ENCODE measurements at regions not wholly inside any gene's neighbourhood (a gene's known extent, or its start where the extent isn't known, plus 50 kb on each side); places are given as distances from the start of the nearest gene placed in this dataset.
"Not testable (repeated sequence)": the region's sequence is repeated elsewhere in the genome, so short reads cannot be mapped to it uniquely, and the experiment has no call there.

DNA sequence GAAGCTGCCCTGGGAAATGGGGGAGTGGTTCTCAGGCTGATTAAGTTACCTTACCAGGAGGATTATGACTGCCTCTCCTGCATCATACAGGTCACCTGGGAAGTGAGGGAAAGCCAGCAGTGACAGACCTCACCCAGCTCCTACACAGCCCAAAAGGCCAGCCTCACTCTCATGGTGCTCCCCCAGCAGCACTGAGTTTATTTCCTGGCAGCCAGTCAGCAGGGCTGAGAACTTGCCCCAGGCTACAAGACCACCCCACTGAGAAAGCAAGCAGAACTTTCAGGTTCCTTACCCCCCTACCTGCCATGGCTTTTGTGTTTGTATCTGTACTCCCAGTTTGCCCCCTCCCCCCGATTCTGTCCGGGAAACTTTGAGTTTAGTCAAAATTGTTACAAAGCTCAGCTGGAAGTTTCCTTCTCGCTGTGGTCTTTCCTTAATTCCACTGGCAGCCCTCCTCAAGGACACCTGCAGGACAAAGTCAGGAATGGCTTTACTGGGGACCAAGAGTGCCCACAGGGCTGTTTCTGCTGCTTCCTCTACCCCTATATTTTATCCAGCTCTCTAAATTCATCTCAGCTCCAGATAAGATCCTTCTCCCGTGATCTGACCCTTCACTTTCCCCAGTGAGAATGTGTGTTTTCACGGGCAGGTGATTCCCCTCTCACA, 649.8 kb upstream of the MBL2 start:
- DNase-seq: no peak

DNA sequence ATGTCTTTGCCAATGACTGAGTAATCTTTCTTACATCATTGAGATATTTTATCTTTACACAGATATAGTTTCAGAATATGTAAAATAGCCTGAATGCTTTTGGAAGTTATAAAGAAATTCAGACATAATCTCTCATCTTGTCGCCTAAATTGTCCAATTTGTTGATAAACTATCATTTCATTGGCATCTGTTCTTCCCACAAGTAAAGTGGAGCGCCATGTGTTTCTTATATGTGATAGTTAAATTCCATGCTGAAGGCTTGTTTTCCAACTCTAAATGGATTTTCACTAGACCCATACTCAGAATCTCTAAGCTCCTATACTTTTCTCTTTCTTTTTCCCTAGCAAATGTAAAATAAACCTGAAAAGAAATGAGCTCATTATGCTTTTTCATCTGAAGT, 640.1 kb upstream of the MBL2 start:
- no peak for DNase-seq

DNA sequence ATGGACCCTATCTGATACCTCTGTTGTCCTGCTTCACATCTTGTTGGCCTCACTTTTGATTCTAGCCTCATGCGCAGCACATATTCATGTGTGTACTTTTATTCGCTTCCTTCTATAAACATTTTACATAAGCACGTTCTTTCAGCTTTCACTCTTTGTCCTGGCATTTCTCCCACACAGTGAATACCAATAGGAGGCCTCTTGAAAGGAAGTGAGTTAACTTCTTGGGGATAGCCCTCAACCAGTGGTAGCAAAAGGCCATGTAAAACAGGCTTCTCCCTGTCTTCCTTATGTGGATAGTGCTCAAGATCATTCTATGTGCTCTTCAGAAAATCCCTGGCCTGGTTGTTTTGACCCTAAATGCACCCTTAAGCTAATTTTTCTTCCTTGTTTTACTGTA, 633.9 kb upstream of the MBL2 start:
- DNase-seq: no peak

DNA sequence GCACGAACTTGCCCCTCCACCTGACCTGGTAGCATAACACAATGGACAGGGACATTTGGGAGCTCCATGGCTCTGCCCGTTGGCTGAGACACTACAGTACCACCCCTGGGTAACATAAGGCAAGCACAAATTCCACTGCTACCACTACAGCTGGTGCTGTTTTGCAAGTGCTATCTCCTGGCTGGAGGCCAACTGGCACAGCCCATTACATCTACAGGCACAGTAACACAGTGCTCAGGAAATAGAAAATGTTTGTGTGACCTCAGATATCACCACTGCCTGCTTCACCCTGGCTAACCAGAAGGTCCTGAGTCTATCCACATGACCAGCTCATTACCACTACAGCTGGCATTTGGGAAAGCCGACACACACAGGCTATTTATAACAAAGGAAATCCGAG, 631.1 kb upstream of the MBL2 start:
- DNase-seq: peak; percentile 86

DNA sequence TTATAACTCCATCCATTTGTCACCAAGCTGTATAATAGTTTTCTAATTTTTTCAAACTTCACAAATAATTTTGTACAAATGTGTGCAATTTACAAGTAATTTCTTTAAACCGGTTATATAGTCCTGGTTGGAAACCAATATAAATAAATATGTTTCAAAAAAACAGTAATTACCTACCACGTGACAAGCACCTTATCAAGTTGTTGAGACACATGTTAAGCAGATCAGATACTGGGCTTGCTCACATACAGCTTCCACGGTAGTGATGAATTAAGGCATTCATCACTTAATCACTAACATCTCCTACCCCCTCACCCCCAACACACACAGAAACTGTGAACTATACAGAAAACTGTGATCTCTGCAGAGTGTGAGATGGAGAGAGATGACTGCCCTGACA, 630.0 kb upstream of the MBL2 start:
- no peak for DNase-seq

DNA sequence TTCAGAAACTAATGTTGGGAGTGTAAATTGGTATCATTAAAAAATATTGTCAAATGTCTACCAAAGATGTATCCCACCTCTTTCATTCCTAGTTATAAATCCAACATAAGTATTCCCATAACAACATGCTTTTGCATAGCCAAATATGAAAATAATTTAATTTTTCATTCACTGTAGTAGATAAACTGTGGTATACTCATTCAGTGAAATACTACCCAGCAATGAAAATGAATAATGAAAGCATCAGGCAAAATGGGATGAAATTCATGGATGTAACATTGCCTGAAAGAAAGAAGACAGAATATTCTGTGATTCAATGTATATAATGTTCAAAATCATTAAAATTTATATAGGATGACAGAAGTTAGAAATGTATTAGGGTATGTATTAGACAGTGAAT, 629.0 kb upstream of the MBL2 start:
- no peak for DNase-seq

DNA sequence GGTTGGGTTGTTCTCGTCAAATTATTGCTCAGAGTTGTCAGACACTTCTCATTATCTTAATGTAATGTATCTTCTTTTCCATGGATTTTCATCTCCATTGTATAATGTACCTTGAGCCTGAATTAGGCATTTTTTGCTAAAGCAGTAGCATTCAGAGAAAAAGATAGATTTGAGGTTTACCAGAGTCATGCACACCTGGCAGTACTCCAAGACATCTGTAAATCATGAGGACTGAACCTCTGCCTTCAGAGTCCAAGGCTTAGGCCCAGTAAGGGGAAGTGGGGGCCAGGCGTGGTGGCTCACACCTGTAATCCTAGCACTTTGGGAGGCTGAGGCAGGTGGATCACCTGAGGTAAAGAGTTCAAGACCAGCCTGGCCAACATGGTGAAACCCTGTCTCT, 624.3 kb upstream of the MBL2 start:
- DNase-seq: no peak

DNA sequence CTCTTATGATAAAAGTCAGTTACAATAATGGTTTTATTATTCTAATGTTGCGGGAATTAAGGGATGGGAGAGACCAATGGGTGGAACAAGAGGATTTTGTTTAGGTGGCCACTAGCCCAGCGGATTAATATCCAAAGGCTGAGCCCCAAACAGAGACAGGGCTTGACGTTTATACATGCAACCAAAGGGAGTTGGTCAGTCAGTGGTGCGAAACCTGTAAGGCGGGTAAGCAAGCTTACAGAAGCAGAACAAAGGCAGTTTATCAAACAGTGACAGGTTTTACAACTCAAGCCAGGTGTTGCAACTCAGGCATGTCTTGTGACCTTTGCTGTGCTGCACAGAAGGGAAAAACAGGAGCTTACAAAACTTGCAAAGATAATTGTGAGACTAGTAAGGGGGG, 622.9 kb upstream of the MBL2 start:
- DNase-seq: peak; percentile 8

DNA sequence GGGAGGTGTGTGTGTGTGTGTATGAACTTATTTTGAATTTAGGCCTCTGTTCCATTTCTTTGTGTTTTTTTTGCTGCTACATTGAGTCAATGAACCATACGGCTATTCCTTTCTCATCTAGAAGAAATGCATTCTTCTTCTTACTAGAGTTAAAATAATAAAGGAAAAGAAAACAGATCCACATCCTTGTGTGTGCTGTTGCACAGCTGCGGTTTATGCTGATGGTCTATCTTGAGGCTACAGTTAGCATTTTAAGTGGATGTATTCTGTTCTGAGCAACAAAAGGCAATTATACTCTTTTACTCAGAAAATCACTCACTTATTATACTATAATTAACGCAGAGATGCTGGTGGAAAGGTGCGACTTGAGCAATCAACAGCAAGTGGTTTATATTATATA, 615.0 kb upstream of the MBL2 start:
- no peak for DNase-seq

DNA sequence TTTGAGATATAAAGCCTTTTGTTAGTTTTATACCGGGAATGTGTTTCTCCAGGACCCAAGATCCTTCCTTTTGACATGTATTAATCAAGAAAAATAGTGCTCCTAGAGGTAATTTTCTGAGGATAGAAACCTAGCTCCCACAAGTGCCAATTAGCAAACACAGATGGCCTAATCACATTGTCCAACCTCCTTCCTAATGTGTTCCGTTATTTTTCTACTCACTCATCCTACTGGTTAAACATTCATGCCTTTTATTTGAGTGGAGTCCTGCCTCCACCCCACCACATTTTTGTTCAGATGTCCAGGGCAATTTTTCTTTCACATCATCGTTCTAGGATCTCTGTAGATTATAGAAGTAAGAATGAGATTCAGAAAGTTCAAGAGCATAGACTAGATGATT, 610.0 kb upstream of the MBL2 start:
- DNase-seq: peak; percentile 6

DNA sequence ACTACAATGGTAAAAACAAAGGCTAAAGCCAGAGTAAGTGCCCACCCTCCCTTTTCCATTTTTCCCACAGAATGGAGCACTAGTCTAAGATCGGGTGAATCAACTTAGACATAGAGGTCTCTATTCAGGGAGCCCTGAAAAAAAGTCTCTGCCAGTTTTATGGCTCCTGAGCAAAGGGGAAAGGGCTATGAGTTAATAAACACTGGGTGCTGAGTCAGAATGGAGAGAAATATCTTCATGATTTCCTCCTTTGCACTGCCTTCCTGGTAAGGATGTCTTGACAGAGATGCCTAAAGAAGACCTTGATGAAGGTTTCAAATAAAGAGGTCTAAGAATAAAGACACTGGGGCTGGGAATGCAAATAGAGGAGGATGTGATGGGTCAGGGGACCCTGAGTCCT, 607.4 kb upstream of the MBL2 start:
- no peak for DNase-seq

DNA sequence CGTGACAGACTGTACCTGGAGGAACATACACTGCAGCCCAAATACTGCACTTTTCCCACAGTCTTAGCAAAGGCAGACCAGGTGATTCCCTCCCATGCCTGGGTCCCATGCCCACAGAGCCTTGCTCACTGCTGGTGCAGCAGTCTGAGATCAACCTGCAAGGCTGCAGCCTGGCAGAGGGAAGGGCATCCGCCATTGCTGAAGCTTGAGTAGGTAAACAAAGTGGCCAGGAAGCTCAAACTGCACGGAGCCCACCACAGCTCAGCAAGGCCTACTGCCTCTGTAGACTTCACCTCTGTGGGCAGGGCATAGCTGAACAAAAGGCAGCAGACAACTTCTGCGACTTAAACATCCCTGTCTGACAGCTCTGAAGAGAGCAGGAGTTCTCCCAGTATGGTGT, 597.8 kb upstream of the MBL2 start:
- DNase-seq: no peak

DNA sequence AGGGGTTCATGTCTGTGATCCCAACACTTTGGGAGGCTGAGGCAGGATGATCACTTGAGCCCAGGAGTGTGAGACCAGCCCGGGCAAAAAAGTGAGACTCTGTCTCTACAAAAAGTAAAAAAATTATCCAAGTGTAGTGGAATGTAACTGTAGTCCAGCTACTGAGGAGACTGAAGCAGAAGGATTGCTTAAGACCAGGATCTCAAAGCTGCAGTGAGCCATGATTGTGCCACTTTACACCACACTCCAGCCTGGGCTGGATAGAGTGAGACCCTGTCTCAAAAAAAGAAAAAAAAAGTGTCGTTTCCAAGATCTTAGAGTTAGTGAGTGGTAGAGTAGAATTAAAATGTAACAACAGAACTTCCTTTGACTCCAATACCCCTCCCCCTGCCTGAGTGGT, 589.4 kb upstream of the MBL2 start:
- no peak for DNase-seq

DNA sequence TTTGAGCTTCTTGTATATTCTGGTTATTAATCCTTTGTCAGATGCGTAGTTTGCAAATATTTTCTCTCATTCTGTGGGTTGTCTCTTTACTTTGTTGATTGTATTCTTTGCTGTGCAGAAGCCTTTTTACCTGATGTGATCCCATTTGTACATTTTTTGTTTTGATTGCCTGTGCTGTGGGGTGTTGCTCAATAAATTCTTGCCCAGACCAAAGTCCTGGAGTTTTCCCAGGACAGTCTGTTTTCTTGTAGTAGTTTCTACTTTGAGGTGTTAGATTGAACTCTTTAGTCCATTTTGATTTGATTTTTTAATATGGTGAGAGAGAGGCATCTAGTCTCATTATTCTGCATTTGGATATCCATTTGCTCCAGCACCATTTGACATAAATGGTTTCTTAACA, 588.7 kb upstream of the MBL2 start:
- DNase-seq: no peak

DNA sequence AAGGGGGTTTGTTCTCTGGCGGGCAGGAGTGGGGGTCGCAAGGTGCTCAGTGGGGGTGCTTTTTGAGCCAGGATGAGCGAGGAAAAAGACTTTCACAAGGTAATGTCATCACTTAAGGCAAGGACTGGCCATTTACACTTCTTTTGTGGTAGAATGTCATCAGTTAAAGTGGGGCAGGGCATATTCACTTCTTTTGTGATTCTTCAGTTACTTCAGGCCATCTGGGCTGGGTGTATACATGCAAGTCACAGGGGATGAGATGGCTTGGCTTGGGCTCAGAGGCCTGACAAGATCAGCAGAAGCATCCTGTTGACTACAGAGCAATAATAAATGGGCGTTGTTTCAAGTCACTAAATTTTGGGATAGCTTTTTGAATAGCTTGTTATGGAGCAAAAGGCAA, 586.4 kb upstream of the MBL2 start:
- not testable (repeated sequence) for DNase-seq

DNA sequence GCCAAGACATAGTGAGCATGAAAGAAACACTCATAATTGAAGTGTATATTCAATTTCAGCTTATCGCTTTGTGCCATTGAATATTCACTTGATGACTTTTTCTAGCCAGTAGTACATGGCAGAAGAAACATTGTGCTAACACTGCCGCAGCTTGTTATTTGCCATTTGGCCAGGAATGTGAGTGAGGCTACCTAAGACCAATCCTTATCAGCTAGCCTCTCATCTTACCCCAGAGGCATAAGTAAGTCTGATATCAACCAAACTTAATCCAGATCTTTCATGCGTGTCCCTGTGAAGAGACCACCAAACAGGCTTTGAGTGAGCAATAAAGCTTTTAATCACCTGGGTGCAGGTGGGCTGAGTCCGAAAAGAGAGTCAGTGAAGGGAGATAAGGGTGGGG, 586.0 kb upstream of the MBL2 start:
- no peak for DNase-seq

DNA sequence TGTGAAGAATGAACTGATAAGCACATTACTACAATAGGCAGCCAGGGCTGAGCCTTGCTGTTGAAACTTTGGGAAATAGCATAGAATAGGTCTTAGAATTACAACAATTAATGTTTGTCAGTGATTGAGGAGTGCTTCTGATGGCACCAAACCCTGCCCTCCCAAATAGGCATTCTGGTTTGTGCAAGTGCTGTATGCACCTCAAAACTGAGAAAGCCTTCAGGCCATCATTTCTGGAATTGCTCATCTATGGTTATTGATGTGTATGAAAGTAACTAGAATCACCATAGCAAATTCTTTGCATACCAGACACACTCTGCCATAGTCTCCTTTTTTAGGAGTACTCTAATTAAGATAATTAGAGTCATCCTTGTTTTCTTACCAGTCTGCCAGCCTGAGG, 585.0 kb upstream of the MBL2 start:
- peak; percentile 30 for DNase-seq

DNA sequence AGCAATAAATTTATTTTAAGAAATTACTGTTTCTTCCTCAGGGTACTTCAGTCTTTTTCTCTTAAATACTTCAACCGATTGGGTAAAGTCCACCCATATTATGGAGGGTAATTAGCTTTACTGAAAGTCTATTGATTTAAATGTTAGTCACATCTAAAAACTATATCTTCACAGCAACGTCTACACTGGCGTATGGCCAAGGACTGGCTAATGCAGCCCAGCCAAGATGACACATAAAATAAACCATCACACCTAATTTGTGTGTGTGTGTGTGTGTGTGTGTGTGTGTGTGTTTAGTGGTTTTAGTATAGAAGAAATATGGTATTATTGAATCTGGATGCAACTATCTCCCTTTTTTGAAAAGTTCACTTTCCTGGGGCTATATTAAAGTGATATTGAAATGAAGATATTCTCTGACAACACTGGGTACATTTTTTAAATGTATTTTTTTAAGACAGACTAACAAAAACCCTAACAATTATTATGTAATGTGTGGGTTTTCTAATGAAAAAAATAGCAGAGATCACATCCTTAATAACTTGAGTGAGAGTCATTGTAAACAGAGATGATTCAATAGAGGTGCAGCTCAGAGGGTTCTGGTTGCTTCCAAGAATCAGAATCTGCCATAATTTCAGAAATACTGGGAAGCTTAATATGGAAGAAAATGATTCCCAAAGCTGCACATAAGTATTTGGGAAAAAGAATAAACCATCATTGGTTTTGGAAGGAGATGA, 584.2 kb upstream of the MBL2 start:
- peak; percentile 40 for DNase-seq

DNA sequence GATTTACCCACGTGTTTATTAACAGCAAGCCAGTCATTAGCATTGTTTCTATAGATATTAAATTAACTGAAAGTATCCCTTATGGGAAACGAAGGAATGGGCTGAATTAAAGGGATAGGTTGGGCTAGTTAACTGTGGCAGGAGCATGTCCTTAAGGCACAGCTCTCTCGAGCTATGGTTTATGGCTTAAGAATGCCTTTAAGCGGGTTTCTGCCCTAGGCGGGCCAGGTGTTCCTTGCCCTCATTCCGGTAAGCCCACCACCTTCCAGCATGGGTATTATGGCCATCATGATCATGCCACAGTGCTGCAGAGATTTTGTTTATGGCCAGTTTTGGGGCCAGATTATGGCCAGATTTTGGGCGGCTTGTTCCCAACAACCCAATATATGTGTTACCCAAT, 569.9 kb upstream of the MBL2 start:
- DNase-seq: not testable (repeated sequence)

DNA sequence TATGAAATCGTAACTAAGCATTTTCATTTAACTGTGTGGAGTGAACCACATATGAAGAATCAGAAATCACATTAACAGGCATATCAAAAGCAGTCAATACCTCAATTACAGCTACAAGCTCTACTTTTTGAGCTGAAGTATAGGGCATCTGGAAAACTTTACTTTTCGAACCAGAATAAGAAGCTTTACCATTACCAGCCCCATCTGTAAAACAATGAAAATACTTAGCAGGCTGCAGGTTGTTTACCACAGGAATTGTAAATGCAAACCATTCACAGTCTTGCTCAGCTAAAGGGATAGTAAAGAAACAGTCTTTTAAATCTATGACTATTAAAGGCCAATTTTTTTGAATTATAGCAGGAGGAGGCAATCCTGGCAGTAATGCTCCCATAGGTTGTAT, 565.6 kb upstream of the MBL2 start:
- DNase-seq: not testable (repeated sequence)

DNA sequence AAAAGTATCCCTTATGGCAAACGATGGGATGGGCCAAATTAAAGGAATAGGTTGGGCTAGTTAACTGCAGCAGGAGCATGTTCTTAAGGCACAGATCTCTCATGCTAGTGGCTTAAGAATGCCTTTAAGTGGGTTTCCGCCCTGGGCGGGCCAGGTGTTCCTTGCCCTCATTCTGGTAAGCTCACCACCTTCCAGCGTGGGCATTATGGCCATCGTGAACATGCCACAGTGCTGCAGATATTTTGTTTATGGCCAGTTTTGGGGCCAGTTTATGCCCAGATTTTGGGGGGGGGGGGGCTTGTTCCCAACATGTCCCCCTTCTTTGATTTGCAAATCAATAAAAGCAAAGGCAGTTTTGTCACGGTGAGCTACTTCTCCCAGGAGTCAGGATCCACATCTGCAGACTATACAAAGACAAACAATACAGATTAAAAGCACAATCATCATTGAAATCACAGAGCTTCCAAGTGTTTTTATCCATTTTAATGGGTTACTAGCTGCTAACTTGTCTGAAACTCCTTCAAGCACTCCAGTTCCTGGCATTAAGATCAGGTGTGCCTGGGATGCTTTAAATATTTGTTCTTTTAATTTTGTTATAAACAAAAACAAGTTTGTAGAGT, 563.3 kb upstream of the MBL2 start:
- DNase-seq: not testable (repeated sequence)

DNA sequence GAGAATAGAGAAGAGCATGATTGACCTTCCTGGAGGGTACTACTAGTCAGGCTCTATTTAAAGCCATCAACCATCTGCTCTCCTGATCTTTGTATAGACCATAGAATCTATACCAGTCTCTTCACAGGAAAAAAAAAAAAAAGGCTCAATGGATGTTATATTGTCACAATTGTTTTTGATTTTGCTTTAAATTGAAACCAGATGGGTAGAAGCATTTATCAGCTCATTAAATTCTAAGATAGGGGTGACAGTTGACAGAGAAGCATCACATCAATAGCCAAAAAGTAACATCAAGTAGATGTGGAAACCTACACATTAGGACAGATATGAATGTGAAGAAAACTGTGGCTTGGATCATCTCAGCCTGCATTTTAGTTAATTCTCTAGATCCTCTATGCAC, 558.9 kb upstream of the MBL2 start:
- peak; percentile 5 for DNase-seq

DNA sequence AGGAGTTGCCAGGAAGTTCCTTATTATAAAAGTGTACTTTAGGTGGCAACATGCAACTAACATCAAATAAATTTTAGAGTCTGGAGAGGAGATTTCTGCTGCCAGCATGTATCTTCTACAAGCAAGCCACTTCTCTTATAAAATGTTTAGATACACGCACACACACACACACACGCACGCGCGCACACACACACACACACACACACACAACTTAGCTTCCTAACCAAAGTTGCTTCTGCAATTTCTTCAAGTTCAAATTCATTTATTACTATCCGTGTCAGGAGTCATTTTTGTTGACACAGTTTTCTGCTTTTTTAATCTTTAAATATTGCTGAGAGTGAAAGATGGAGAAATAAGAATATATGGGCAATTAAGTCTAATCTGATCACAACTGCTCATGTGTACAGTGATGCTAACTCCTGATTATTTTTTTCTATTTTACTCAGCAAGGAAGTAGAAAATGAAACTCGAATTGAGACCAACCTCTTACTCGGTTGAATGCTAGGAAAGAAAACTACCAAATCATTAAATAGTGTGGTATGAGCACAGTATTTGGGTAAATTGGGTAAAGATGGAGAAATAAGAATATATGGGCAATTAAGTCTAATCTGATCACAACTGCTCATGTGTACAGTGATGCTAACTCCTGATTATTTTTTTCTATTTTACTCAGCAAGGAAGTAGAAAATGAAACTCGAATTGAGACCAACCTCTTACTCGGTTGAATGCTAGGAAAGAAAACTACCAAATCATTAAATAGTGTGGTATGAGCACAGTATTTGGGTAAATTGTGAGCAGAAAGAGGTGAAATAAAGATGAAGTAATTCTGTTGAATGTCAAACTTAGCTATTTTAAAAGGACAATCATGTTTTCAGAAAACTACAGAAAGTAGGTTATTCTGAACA, 554.1 kb upstream of the MBL2 start:
- DNase-seq: not testable (repeated sequence)
